HEK293 (cell line): ENCODE measurements at regions not wholly inside any gene's neighbourhood (a gene's known extent, or its start where the extent isn't known, plus 50 kb on each side); places are given as distances from the start of the nearest gene placed in this dataset.
A peak's percentile ranks its signal among the peaks of the same experiment; 100 is the strongest.
"Not testable (repeated sequence)": the region's sequence is repeated elsewhere in the genome, so short reads cannot be mapped to it uniquely, and the experiment has no call there.

ENCODE experiments used
- CTCF ChIA-PET: fragments of 350-600 bp; formaldehyde crosslinking; extraction: SDS; loops from one replicate; lab custom pipeline; 2021; ENCODE audit warnings: antibody characterized with exemption; lab: Yijun Ruan, JAX
- POLR2A ChIA-PET: fragments of 300-600 bp; formaldehyde crosslinking; extraction: SDS; loops from one replicate; lab custom pipeline; 2020; ENCODE audit warnings: antibody characterized with exemption, inconsistent platforms; lab: Yijun Ruan, JAX
- H3K27ac ChIP-seq: fragments of 200-500 bp; sonication (Bioruptor generic); 2 replicates; pipeline ENCODE4 v1.5.1; 2014; ENCODE audit warnings: low read depth, low read length, control low read depth, inconsistent platforms; ENCODE audit errors: extremely low read depth
- H3K36me3 ChIP-seq, 2 experiments: fragments of 200-500 bp in 1 of 2; sonication (Bioruptor generic) in 1 of 2; 1 replicate in 1 of 2; 2 replicates in 1 of 2; pipeline ENCODE4 v1.5.1; 2014 to 2017; ENCODE audit warnings: inconsistent platforms in 2 of 2, low read length in 2 of 2; ENCODE audit not compliant: control insufficient read depth in 2 of 2, insufficient read depth in 1 of 2
- H3K4me1 ChIP-seq: fragments of 200-500 bp; sonication (Bioruptor generic); 2 replicates; pipeline ENCODE4 v1.5.1; 2014; ENCODE audit warnings: mild to moderate bottlenecking, low read length, inconsistent platforms; ENCODE audit not compliant: control insufficient read depth, insufficient read depth
- H3K4me3 ChIP-seq: 2 replicates; pipeline ENCODE4 v1.5.1; 2011; ENCODE audit warnings: low read depth, mild to moderate bottlenecking, control low read depth, low read length, moderate library complexity
- H3K9me3 ChIP-seq: fragments of 200-500 bp; sonication (Bioruptor generic); 2 replicates; pipeline ENCODE4 v1.5.1; 2014; ENCODE audit warnings: low read depth, low read length, inconsistent platforms; ENCODE audit not compliant: control insufficient read depth, insufficient read depth
- AEBP2 ChIP-seq: fragments of 450-650 bp; formaldehyde crosslinking; IDR thresholded peaks from 2 replicates; pipeline ENCODE4 v1.5.1; 2016; ENCODE audit warnings: missing biosample characterization, missing genetic modification characterization, borderline replicate concordance
- IKZF3 ChIP-seq: fragments of 450-650 bp; IDR thresholded peaks from 2 replicates; pipeline ENCODE4 v1.5.0; 2018; ENCODE audit warnings: missing biosample characterization, mild to moderate bottlenecking, missing genetic modification characterization, moderate library complexity
- MZF1 ChIP-seq: fragments of 450-650 bp; formaldehyde crosslinking; IDR thresholded peaks from 2 replicates; pipeline ENCODE4 v1.5.1; 2017; ENCODE audit warnings: missing biosample characterization, missing genetic modification characterization, borderline replicate concordance
- TCF7L2 ChIP-seq: IDR thresholded peaks from 2 replicates; pipeline ENCODE4 v1.6.1; 2011; ENCODE audit warnings: low read depth, mild to moderate bottlenecking, inconsistent platforms, low read length, moderate library complexity, borderline replicate concordance
- ZFP3 ChIP-seq: fragments of 450-650 bp; formaldehyde crosslinking; IDR thresholded peaks from 2 replicates; pipeline ENCODE4 v1.5.1; 2016; ENCODE audit warnings: low read depth, missing biosample characterization, missing genetic modification characterization
- ZIC2 ChIP-seq: fragments of 450-650 bp; formaldehyde crosslinking; IDR thresholded peaks from 2 replicates; pipeline ENCODE4 v1.5.1; 2016; ENCODE audit warnings: missing biosample characterization, missing genetic modification characterization
- ZNF114 ChIP-seq: fragments of 450-650 bp; formaldehyde crosslinking; IDR thresholded peaks from 2 replicates; pipeline ENCODE4 v1.5.0; 2017; ENCODE audit warnings: missing biosample characterization, missing genetic modification characterization
- ZNF148 ChIP-seq: fragments of 450-650 bp; formaldehyde crosslinking; IDR thresholded peaks from 2 replicates; pipeline ENCODE4 v1.5.0; 2017; ENCODE audit warnings: missing biosample characterization, missing genetic modification characterization, borderline replicate concordance
- ZNF19 ChIP-seq: fragments of 450-650 bp; formaldehyde crosslinking; IDR thresholded peaks from 2 replicates; pipeline ENCODE4; 2016; ENCODE audit warnings: missing biosample characterization, missing genetic modification characterization, low read depth
- ZNF223 ChIP-seq: fragments of 450-650 bp; formaldehyde crosslinking; IDR thresholded peaks from 2 replicates; pipeline ENCODE4 v1.5.1; 2016; ENCODE audit warnings: missing biosample characterization, missing genetic modification characterization
- ZNF292 ChIP-seq: fragments of 450-650 bp; formaldehyde crosslinking; IDR thresholded peaks from 2 replicates; pipeline ENCODE4 v1.5.1; 2016; ENCODE audit warnings: low read depth, missing biosample characterization, missing genetic modification characterization, borderline replicate concordance
- ZNF404 ChIP-seq: fragments of 450-650 bp; formaldehyde crosslinking; IDR thresholded peaks from 2 replicates; pipeline ENCODE4 v1.5.1; 2017; ENCODE audit warnings: missing biosample characterization, missing genetic modification characterization
- ZNF488 ChIP-seq: fragments of 450-650 bp; formaldehyde crosslinking; IDR thresholded peaks from 2 replicates; pipeline ENCODE4 v1.5.1; 2016; ENCODE audit warnings: missing biosample characterization, missing genetic modification characterization
- ZNF514 ChIP-seq: fragments of 450-650 bp; formaldehyde crosslinking; IDR thresholded peaks from 2 replicates; pipeline ENCODE4 v1.5.1; 2016; ENCODE audit warnings: missing biosample characterization, missing genetic modification characterization
- ZNF548 ChIP-seq: fragments of 450-650 bp; formaldehyde crosslinking; IDR thresholded peaks from 2 replicates; pipeline ENCODE4 v1.5.1; 2016; ENCODE audit warnings: missing biosample characterization, missing genetic modification characterization
- ZNF558 ChIP-seq: fragments of 450-650 bp; formaldehyde crosslinking; IDR thresholded peaks from 2 replicates; pipeline ENCODE4 v1.5.1; 2016; ENCODE audit warnings: missing biosample characterization, missing genetic modification characterization
- ZNF600 ChIP-seq: fragments of 450-650 bp; formaldehyde crosslinking; IDR thresholded peaks from 2 replicates; pipeline ENCODE4 v1.5.1; 2016; ENCODE audit warnings: missing biosample characterization, missing genetic modification characterization
- ZNF621 ChIP-seq: fragments of 450-650 bp; formaldehyde crosslinking; IDR thresholded peaks from 2 replicates; pipeline ENCODE4 v1.5.1; 2017; ENCODE audit warnings: missing biosample characterization, missing genetic modification characterization
- ZNF629 ChIP-seq: fragments of 450-650 bp; formaldehyde crosslinking; IDR thresholded peaks from 2 replicates; pipeline ENCODE4 v1.5.1; 2017; ENCODE audit warnings: missing biosample characterization, missing genetic modification characterization
- ZNF660 ChIP-seq: fragments of 450-650 bp; IDR thresholded peaks from 2 replicates; pipeline ENCODE4 v1.5.1; 2018; ENCODE audit warnings: missing biosample characterization, mild to moderate bottlenecking, missing genetic modification characterization
- ZNF704 ChIP-seq: fragments of 450-650 bp; formaldehyde crosslinking; IDR thresholded peaks from 2 replicates; pipeline ENCODE4 v1.5.1; 2016; ENCODE audit warnings: missing biosample characterization, missing genetic modification characterization
- ZNF792 ChIP-seq: fragments of 450-650 bp; formaldehyde crosslinking; IDR thresholded peaks from 2 replicates; pipeline ENCODE4 v1.5.1; 2016; ENCODE audit warnings: missing biosample characterization, missing genetic modification characterization

GRCh38 chr3:158026236-158026635, 80.0 kb downstream of the SHOX2 start:
- POLR2A ChIA-PET = no interaction called here
- Histone ChIP-seq H3K9me3 (no peaks in the 10 kb centered on the region), H3K4me1 (no peaks in the 10 kb centered on the region)
- CTCF ChIA-PET = no interaction called here
- TF ChIP-seq ZNF223 (tag by site-specific recombination) = no peak
- TF ChIP-seq, all 188 proteins: peak for 0
- Histone ChIP-seq H3K4me3 (no peak overlapping the region), H3K36me3 (no peaks in the 10 kb centered on the region), H3K27ac (no peak overlapping the region)

GRCh38 chr3:158019897-158020296, 86.3 kb downstream of the SHOX2 start:
- H3K4me1 ChIP-seq, POLR2A ChIA-PET, CTCF ChIA-PET, H3K36me3 ChIP-seq, H3K4me3 ChIP-seq, H3K27ac ChIP-seq, H3K9me3 ChIP-seq: not testable (repeated sequence)

- TF ChIP-seq ZNF292 (no peak), ZNF488 (tag by site-specific recombination) (no peak), ZNF558 (tag by site-specific recombination) (peak; percentile 96), ZNF404 (tag by site-specific recombination) (no peak), ZNF514 (tag by site-specific recombination) (no peak), ZNF600 (tag by site-specific recombination) (no peak), ZNF148 (tag by site-specific recombination) (no peak), AEBP2 (tag by site-specific recombination) (no peak)
- TF ChIP-seq, all 188 proteins: peak for 1
- no peaks in the 10 kb centered on the region for H3K9me3 ChIP-seq
- H3K4me3 ChIP-seq = no peak overlapping the region
- CTCF ChIA-PET = no interaction called here
- POLR2A ChIA-PET = no interaction called here
- no peak overlapping the region for H3K27ac ChIP-seq
- H3K36me3 ChIP-seq = no peaks in the 10 kb centered on the region
- H3K4me1 ChIP-seq = no peaks in the 10 kb centered on the region
These were observed 87.8 kb downstream of the SHOX2 start for GRCh38 chr3:158018462-158018861.

- CTCF ChIA-PET = no interaction called here
These were observed 93.3 kb downstream of the SHOX2 start for GRCh38 chr3:158012901-158013300.

More at GRCh38 chr3:158012901-158013300, 93.3 kb downstream of the SHOX2 start:
- POLR2A ChIA-PET = no interaction called here
- H3K9me3 ChIP-seq = no peaks in the 10 kb centered on the region
- H3K4me1 ChIP-seq = no peaks in the 10 kb centered on the region
- H3K27ac ChIP-seq = no peak overlapping the region
- no peaks in the 10 kb centered on the region for H3K36me3 ChIP-seq
- TF ChIP-seq TCF7L2 (no peak), ZIC2 (tag by site-specific recombination) (no peak), ZFP3 (no peak), IKZF3 (tag by site-specific recombination) (no peak), ZNF660 (no peak), ZNF114 (tag by site-specific recombination) (no peak), ZNF621 (tag by site-specific recombination) (no peak), ZNF548 (tag by site-specific recombination) (no peak), ZNF629 (tag by site-specific recombination) (no peak), ZNF792 (tag by site-specific recombination) (no peak), ZNF704 (tag by site-specific recombination) (no peak), ZNF19 (no peak), MZF1 (tag by site-specific recombination) (no peak)
- TF ChIP-seq, all 188 proteins: peak for 0
- no peak overlapping the region for H3K4me3 ChIP-seq
